ENCODE measurements at regions not wholly inside any gene's neighbourhood (a gene's known extent, or its start where the extent isn't known, plus 50 kb on each side); places are given as distances from the start of the nearest gene placed in this dataset.
"Not testable (repeated sequence)": the region's sequence is repeated elsewhere in the genome, so short reads cannot be mapped to it uniquely, and the experiment has no call there.

GRCh38 chr18:67135981-67136380, 380.5 kb downstream of the DSEL start:
- DNase-seq (ENCODE audit: low read depth) = no peak

DNA sequence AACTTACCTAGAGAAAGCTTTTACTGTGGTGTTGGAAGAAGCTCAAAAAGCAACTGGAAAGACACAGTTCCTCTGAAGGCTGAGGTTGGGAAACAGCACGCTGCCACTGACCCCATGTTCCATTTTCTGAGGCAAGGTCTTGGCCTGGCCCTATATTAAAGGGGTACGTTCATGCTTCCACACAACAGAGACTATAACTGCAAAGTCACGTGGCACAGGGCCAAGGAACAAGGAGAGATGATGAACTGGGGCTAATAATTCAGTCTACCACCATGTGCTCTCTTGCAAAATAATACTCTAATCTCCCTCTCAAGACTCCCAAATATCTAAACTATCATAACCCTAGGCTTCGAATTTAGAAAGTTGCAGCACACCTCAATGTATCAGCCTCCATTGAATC, 381.6 kb downstream of the DSEL start:
- DNase-seq (ENCODE audit: low read depth) = no peak

DNA sequence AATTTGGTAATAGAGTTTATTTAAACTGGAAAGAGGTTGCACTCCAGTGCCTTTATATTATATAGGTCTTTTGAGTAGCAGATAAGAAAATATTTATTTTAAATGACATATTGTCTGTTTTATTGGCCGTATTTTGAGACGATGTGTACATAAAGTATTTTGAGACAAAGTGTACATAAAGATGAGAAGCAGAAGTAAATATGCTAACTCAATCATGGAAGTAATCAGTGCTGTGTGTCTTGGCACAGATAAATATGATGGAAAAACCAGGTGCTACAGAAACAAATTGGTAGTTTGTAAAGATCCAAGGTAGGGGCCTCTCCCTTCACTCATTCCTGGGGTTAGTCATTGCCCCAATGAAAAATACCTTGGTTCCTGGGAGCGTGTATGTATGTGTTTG, 382.9 kb downstream of the DSEL start:
- DNase-seq (ENCODE audit: low read depth) = no peak

DNA sequence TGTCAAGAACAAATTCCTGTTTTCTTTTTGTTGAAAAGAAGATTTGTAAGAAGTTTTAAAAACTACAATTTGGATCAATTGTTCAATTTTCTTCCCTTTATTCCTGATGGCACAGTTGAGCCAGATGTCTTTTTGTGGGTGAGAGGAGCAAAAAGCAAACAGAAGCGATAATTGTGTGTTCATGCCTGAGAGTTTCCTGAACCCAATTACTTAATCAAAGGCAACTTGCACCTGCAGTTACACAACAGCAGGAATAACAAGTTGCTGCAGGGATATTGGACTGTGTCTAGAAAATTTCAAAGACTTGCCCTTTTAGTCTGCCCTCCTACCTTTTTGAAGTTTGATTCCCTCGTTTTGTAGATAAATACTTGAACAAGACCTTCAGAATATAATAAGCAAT, 383.6 kb downstream of the DSEL start:
- DNase-seq (ENCODE audit: low read depth) = no peak

DNA sequence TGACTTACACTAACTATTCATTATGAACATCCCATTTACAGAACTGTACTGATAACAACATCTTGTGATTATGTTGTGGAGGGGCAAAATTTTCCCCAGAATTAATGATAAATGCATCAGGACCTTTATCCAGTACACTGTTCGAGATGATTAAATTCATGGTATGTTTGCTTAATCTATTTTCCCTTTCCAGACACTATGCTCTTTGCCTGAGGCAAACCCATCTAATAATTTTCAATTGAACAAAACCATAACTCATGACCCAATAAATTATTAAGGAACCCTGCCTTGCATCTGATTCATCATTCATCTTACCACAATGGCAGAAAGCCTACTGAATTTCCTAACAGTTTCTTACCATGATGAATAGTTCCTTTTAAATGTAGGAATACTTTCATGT, 385.0 kb downstream of the DSEL start:
- DNase-seq (ENCODE audit: low read depth) = no peak

DNA sequence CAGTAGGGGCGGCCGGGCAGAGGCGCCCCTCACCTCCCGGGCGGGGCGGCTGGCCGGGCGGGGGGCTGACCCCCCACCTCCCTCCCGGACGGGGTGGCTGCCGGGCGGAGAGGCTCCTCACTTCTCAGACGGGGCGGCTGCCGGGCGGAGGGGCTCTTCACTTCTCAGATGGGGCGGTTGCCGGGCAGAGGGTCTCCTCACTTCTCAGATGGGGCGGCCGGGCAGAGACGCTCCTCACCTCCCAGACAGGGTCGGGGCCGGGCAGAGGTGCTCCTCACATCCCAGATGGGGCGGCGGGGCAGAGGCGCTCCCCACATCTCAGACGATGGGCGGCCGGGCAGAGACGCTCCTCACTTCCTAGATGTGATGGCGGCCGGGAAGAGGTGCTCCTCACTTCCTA, 389.8 kb downstream of the DSEL start:
- DNase-seq (ENCODE audit: low read depth) = not testable (repeated sequence)

DNA sequence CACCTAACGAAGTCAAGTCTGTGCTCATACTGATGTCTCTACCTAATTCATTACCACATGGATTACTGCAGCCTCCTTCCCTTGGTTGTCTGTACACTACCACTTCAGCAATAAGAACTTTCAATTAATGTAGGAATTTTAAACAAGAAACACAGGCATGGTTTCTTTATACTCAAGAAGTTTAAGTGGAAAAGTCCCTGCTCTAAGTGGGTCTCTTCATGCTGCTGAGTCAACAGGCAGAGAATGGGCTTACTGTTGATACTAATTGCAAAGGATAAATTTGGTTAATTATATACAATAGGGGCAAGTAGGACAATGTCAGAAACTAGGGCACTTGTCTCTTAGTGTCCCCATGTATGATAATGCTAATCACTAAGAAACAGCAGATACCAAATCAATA, 392.6 kb downstream of the DSEL start:
- no peak for DNase-seq (ENCODE audit: low read depth)

- DNase-seq (ENCODE audit: low read depth) = no peak
Observed at GRCh38 chr18:67117804-67118203, 398.7 kb downstream of the DSEL start.

DNA sequence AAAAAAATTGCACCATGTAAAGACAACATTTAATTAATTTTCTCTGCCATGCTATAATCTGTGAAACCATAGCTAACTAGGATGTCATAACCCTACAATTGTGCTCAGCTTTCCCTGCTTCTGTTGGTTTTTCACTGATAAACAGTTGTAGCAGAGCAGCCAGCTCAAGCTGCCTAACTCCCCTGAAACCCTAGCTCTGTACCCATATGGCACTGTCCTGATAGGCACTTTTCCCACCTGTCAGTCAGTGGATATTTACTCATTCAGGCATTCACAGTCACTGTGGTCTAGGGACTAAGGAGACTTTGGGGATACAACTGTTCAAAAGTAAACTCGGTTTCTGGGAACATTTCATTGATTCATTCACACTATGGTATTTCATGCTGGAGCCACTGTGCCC, 407.0 kb downstream of the DSEL start:
- no peak for DNase-seq (ENCODE audit: low read depth)

DNA sequence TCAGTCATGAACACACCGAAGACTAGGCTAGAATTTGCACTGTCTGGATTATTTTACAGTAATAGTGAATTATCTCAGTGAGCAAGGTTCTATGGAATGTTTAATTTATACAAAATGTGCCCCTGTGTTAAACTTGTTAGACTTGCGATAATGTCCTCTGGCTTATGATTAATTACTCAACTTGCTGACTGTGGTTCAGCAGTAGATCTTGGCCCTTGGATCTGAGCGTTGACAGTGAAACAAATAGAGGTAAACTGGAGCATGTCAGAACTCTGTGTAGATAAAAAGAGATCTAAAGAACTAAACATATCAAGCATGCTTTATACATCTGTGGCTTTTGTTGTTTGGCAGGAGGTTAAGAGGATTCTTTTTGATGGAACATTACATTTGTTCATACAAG, 407.6 kb downstream of the DSEL start:
- no peak for DNase-seq (ENCODE audit: low read depth)

DNA sequence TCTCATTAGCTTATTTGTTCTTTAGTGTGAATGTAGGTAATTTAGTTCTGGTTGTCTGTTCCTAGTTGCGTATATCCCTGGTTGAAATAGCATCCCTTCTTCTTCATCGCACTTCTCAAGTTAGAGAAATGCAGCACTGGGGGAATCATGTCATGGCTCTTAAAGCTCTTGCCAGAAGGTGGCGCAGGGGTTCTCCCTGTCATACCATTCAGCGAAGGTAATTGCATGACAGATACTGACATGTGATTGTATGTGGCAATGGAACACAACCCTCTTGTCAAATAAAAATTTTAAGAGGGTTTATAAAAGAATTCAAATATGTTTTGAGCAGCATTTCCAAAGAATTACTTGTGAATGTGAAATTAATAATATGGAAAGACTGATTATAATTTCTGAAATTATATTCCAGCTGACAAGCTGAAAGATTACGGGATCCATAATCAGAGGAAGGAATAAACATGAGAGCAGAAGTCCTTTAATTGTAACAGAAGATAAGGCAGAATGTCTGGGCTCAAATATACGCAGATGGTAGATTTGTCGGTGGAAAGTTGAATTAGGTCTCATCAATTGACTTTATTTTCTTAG, 411.7 kb downstream of the DSEL start:
- no peak for DNase-seq (ENCODE audit: low read depth)

DNA sequence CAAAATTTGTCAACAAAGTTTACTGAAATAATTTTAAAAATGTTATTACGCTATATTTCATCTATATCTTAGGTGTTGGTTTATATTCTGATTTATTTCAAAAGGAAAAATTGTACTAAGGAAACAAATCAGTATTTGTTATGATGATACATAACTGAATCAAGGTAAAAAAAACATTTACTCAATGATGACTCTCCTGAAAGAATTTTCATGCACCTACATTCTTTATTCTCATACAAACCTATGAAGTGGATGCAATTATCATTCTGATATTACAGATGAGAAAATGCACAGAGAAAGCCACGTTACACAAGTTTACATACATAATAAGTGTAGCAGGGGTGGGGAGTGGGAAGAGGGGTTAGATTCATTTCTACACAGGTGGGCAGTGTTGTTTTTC, 422.4 kb downstream of the DSEL start:
- DNase-seq (ENCODE audit: low read depth) = no peak

- DNase-seq (ENCODE audit: low read depth) = no peak
Observed at GRCh38 chr18:67092141-67092540, 424.4 kb downstream of the DSEL start.

DNA sequence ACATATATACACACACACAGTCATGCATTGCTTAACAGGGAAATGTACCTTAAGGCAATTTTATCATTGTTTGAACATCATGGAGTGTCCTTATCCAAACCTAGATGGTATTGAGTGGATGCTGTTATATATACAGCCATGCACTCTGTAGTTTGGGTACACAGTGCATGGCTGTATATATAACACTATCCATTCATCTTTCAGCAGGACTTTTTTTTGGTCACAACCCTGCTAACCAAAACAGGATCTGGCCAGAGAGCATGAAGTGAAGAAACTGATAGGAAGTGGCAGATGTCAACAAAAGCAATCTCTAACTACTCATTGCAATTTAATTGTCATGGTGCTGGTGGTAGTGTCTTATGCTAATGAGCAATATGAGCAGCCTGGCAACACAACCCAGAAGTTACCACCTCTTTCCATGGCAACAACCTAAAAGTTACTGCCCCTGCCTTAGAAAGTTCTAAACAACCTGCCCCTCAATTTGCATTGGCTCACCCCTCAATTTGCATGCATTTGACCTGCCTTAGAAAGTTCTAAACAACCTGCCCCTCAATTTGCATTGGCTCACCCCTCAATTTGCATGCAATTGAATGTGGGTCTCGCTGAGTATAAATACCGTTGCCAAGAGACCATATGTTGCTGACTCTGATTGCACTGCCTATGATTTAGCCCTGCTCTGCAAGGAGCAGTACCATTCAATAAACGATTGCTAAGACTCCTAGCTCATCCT, 434.9 kb downstream of the DSEL start:
- no peak for DNase-seq (ENCODE audit: low read depth)

DNA sequence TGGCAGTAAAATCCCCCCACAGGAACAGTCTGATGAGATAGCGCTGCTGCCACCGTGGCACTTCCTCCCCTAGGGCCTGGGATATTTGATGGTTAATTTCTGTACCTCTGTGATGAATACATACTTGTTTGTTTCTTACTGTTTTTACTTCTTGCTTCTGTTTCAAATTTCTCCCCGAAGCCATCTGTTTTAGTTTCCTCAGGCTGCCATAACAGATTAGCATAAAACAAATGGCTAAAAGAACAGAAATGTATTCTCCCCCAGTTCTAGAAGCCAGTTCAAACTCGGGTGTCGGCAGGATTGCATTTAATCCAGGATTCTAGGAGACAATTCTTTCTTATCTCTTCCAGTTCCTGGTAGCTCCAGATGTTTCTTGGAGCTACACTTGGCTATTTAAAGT, 435.9 kb downstream of the DSEL start:
- no peak for DNase-seq (ENCODE audit: low read depth)

DNA sequence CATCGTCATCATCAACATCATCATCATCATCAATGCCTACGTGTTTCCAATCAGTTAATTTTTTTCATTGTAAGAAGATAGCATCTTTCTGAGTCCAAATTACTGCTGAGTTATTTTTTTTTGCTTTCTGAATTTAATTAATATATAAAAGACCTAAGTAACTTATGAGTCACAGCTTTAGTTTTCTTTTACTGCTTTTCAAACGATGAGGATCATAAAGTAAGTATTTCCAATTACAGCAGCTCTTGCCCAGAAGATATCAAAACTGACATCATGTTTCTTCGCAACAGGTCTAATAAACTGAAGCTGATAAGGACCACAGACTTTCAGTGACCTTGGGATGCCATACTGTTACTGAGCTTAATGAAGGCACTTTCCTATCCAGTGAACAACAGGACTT, 442.2 kb downstream of the DSEL start:
- DNase-seq (ENCODE audit: low read depth) = no peak

DNA sequence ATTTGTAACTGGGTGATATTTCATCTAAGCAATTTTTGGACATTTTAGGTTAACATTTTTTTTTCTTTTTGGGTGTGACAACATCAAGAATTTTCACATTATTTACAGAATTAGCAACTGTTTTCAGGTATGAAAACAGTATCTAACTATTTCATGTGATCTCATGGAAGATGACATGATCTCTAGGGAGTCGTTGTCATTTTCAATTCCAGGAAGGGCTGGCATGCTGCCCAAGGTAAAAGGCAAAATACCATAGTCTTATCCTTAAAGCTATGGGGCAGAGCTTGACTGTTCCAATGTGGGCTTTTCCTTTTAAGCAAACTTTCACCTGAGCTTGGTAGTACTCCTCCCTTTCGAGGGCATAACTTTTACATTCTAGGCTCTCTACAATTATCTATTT, 443.7 kb downstream of the DSEL start:
- no peak for DNase-seq (ENCODE audit: low read depth)

DNA sequence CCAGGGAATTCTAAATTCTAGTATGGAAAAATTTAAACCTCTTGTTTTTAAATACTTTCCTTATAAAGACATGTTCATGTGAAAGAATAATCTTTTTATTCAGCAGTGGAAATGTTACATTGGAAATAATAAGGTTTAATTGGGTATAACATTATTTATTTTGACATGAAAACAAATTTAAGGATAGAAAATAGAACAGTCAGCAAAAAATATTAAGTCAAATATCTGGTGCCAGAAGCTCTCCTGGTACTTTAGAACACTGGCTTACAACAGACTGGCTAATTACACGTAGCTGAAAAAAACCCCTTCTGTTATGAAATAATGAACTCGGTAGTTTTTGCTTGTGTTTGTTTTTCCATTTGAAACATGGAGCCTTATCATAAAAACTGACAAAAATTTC, 447.9 kb downstream of the DSEL start:
- no peak for DNase-seq (ENCODE audit: low read depth)

GRCh38 chr18:67047334-67047733, 443.4 kb upstream of the CDH19 start:
- DNase-seq (ENCODE audit: low read depth) = no peak

- no peak for DNase-seq (ENCODE audit: low read depth)
Observed at GRCh38 chr18:67043276-67043675, 439.4 kb upstream of the CDH19 start.

DNA sequence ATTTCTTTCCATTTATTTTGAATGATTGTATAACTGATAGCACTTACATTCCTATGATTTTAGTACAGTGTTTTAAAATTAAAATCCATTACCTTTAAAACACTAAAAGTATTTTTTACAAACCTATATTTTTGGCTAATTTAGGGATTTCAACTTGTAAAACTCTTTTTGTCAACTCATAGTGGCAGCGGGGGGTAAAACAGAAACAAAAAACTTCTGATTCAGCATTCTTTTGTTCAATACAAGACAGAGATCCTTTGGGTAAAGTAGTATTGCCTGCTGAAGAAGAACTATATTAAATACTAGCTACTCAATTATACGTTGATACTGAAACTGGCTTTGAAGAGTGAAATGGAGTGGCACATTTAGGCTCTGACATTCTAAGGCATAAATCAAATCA, 437.4 kb upstream of the CDH19 start:
- DNase-seq (ENCODE audit: low read depth) = no peak

- no peak for DNase-seq (ENCODE audit: low read depth)
Observed at GRCh38 chr18:67035026-67035425, 431.1 kb upstream of the CDH19 start.

GRCh38 chr18:67023059-67023458, 419.2 kb upstream of the CDH19 start:
- DNase-seq (ENCODE audit: low read depth) = no peak

DNA sequence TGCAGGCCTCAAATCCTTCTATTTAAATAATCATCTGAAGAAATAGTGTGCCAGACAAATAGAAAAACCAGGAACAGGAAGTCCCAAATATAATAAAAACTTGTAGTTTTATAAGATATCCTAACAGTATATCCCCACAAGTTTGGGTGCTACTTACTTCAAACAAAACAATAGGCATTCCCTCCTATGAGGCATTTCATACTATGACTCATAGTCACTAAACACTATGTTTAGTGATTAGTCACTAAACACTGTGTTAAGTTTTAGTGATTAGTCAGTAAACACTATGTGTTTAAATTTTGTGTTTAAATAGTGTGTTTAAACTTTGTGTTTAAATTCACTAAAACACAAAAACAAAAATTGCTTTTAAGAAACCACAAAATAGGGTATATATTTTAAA, 407.0 kb upstream of the CDH19 start:
- no peak for DNase-seq (ENCODE audit: low read depth)
